B cell (primary cell): ENCODE measurements at regions not wholly inside any gene's neighbourhood (a gene's known extent, or its start where the extent isn't known, plus 50 kb on each side); places are given as distances from the start of the nearest gene placed in this dataset.

Source experiments
- ATAC-seq: fragments of 200-7000 bp; cut with Tn5 transposase; one replicate; pipeline ENCODE4 v1.10.0; 2021; ENCODE audit warnings: low read depth, mild to moderate bottlenecking, moderate number of reproducible peaks, moderate library complexity
- CTCF ChIA-PET: fragments of 350-600 bp; sonication (Branson Sonifier 250); formaldehyde crosslinking; loops from one replicate; lab custom pipeline; 2021; ENCODE audit warnings: antibody characterized with exemption, inconsistent platforms; lab: Charles Lee
- POLR2A ChIA-PET: fragments of 350-600 bp; sonication (Branson Sonifier 250); formaldehyde crosslinking; loops from one replicate; lab custom pipeline; 2021; ENCODE audit warnings: antibody characterized with exemption; lab: Charles Lee
- DNase-seq: peaks from one replicate; pipeline ENCODE4 v3.0.0; 2013
- H2AFZ ChIP-seq: 2 replicates; pipeline ENCODE4 v1.6.1; 2012; ENCODE audit warnings: mild to moderate bottlenecking, low read depth, low read length; ENCODE audit not compliant: insufficient read depth, poor library complexity, severe bottlenecking
- H3K27ac ChIP-seq, 2 donors: 1 replicate in 1 of 2; 2 replicates in 1 of 2; pipeline ENCODE4 v1.5.1; 2012 to 2013; ENCODE audit warnings: low read length in 2 of 2, mild to moderate bottlenecking in 2 of 2, moderate library complexity in 1 of 2
- H3K27me3 ChIP-seq, 4 experiments: fragments of 200-600 bp in 1 of 4; sonication (generic) in 1 of 4; replicated peaks in 1 of 4; 1 replicate in 2 of 4; 2 replicates in 2 of 4; pipeline versions ENCODE4 v1.6.1 to v1.7.0; 2013 to 2016; ENCODE audit warnings: low read length in 3 of 4, mild to moderate bottlenecking in 2 of 4, mixed read lengths in 1 of 4, moderate library complexity in 1 of 4; ENCODE audit not compliant: insufficient read depth in 4 of 4, control insufficient read depth in 3 of 4; ENCODE audit errors: control extremely low read depth in 1 of 4
- H3K36me3 ChIP-seq, 2 experiments: replicated peaks in 1 of 2; 1 replicate in 1 of 2; 2 replicates in 1 of 2; pipeline versions ENCODE4 v1.6.1 to v1.7.1; 2013; ENCODE audit warnings: low read length in 1 of 2; ENCODE audit not compliant: insufficient read depth in 2 of 2, control insufficient read depth in 1 of 2; ENCODE audit errors: control extremely low read depth in 1 of 2, extremely low read depth in 1 of 2
- H3K4me1 ChIP-seq, 2 donors: fragments of 200-600 bp in 1 of 2; sonication (generic) in 1 of 2; 1 replicate in 1 of 2; 2 replicates in 1 of 2; pipeline versions ENCODE4 v1.5.1 to v1.6.1; 2013 to 2017; ENCODE audit warnings: low read length in 2 of 2; ENCODE audit not compliant: control insufficient read depth in 2 of 2, insufficient read depth in 2 of 2
- H3K4me2 ChIP-seq: replicated peaks from 2 replicates; pipeline ENCODE3; 2012; ENCODE audit warnings: mild to moderate bottlenecking, low read depth, low read length; ENCODE audit not compliant: poor library complexity, severe bottlenecking
- H3K4me3 ChIP-seq, 5 experiments: fragments of 200-600 bp in 1 of 5; sonication (generic) in 1 of 5; 1 replicate in 3 of 5; 2 replicates in 2 of 5; pipeline versions ENCODE4 v1.5.1 to v1.7.0; 2011 to 2016; ENCODE audit warnings: low read length in 4 of 5, mild to moderate bottlenecking in 4 of 5, low read depth in 2 of 5, control low read depth in 1 of 5, moderate library complexity in 1 of 5; ENCODE audit not compliant: insufficient read depth in 1 of 5; ENCODE audit errors: control extremely low read depth in 1 of 5, extremely low read depth in 1 of 5
- H3K79me2 ChIP-seq: fragments of 200-600 bp; sonication (generic); one replicate; pipeline ENCODE4 v1.6.0; 2016; ENCODE audit warnings: low read length; ENCODE audit not compliant: control insufficient read depth, insufficient read depth
- H3K9ac ChIP-seq: fragments of 200-600 bp; sonication (generic); 2 replicates; pipeline ENCODE4 v1.6.1; 2017; ENCODE audit warnings: mild to moderate bottlenecking, low read length, moderate library complexity
- H3K9me3 ChIP-seq, 3 donors: one replicate each; pipeline versions ENCODE4 v1.6.1 to v1.7.1; 2013; ENCODE audit warnings: low read length in 2 of 3; ENCODE audit not compliant: control insufficient read depth in 2 of 3, insufficient read depth in 1 of 3; ENCODE audit errors: control extremely low read depth in 1 of 3
- H4K20me1 ChIP-seq: 2 replicates; pipeline ENCODE4 v1.6.0; 2012; ENCODE audit warnings: mild to moderate bottlenecking, low read length; ENCODE audit not compliant: insufficient read depth, control insufficient read depth, poor library complexity, severe bottlenecking
- H3K27ac Mint-ChIP-seq: one replicate; pipeline ENCODE4 v1.8.0; 2021; ENCODE audit warnings: mixed read lengths
- H3K27me3 Mint-ChIP-seq: one replicate; pipeline ENCODE4 v1.8.0; 2021; ENCODE audit warnings: mixed read lengths
- H3K4me1 Mint-ChIP-seq: one replicate; pipeline ENCODE4 v1.8.0; 2021; ENCODE audit warnings: mixed read lengths
- H3K4me3 Mint-ChIP-seq: one replicate; pipeline ENCODE4 v1.8.0; 2021; ENCODE audit warnings: mixed read lengths
- H3K9me3 Mint-ChIP-seq: one replicate; pipeline ENCODE4 v1.8.0; 2022; ENCODE audit warnings: mixed read lengths; ENCODE audit not compliant: insufficient read depth
- EZH2 ChIP-seq: IDR thresholded peaks from 2 replicates; pipeline ENCODE4 v1.6.1; 2012; ENCODE audit warnings: borderline replicate concordance, low read depth, mild to moderate bottlenecking, moderate library complexity, low read length; ENCODE audit not compliant: insufficient read depth, poor library complexity, severe bottlenecking
- WGBS: methylation state at CpG from one replicate; pipeline ENCODE4 v1.1.5; 2013; ENCODE audit warnings: missing lambda C conversion rate; ENCODE audit not compliant: insufficient coverage; 5-methylcytosine and 5-hydroxymethylcytosine counted together
- intact Hi-C: fragments of 100-400 bp; cut with micrococcal nuclease; formaldehyde crosslinking; loops from one replicate; pipeline ENCODE4 v1.10.0; 2022
- TF ChIP-seq, protein P1 (sequence below): fragments of 200-600 bp; IDR thresholded peaks from one replicate; pipeline ENCODE4 v1.8.0; 2022; ENCODE audit warnings: antibody characterized with exemption, mild to moderate bottlenecking

DNA sequence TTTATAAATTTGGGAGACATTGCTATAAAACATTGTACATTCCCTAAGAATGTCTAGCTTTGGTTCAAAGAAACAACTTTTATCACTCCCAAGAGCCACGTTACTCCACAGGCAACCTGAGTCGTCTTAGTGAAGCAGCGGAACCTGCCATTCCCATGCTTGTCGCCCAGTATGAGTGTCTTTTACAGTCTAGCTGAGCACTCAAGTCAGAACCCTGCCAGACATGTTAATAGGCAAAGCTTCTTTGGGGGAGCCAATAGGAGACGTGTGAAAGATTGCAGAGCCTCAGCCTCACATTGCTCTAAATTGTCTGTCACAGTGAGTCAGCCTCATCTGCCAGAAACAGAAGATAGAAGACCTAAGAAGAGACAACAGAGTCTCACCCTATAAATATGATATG lies 541.6 kb upstream of the FLRT2 start:
- Histone ChIP-seq H4K20me1 (no peaks in the 10 kb centered on the region), H3K27ac (no peak overlapping the region), H3K4me2 (no peak overlapping the region), H3K4me1 (no peaks in the 10 kb centered on the region), H3K9me3 (no peaks in the 10 kb centered on the region), H3K4me3 (no peak overlapping the region), H3K27me3 (no peaks in the 10 kb centered on the region), H3K79me2 (no peaks in the 10 kb centered on the region), H2AFZ (no peak overlapping the region), H3K36me3 (no peaks in the 10 kb centered on the region), H3K9ac (no peak overlapping the region)
- H3K9me3 Mint-ChIP-seq: peaks cover 4% of the 10 kb centered on the region
- POLR2A ChIA-PET: no interaction called here
- ATAC-seq (no peak), DNase-seq (no peak)
- no peaks in the 10 kb centered on the region for H3K27me3 Mint-ChIP-seq
- 89% methylated on average over 5 of the region's 5 CpGs for WGBS
- H3K27ac Mint-ChIP-seq: no peak overlapping the region
- intact Hi-C loops: no loop called here
- CTCF ChIA-PET: no interaction called here
- H3K4me3 Mint-ChIP-seq: no peak overlapping the region
- no peaks in the 10 kb centered on the region for H3K4me1 Mint-ChIP-seq
- no peak for TF ChIP-seq EZH2
- TF ChIP-seq, protein P1, sequence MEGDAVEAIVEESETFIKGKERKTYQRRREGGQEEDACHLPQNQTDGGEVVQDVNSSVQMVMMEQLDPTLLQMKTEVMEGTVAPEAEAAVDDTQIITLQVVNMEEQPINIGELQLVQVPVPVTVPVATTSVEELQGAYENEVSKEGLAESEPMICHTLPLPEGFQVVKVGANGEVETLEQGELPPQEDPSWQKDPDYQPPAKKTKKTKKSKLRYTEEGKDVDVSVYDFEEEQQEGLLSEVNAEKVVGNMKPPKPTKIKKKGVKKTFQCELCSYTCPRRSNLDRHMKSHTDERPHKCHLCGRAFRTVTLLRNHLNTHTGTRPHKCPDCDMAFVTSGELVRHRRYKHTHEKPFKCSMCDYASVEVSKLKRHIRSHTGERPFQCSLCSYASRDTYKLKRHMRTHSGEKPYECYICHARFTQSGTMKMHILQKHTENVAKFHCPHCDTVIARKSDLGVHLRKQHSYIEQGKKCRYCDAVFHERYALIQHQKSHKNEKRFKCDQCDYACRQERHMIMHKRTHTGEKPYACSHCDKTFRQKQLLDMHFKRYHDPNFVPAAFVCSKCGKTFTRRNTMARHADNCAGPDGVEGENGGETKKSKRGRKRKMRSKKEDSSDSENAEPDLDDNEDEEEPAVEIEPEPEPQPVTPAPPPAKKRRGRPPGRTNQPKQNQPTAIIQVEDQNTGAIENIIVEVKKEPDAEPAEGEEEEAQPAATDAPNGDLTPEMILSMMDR: no peak

DNA sequence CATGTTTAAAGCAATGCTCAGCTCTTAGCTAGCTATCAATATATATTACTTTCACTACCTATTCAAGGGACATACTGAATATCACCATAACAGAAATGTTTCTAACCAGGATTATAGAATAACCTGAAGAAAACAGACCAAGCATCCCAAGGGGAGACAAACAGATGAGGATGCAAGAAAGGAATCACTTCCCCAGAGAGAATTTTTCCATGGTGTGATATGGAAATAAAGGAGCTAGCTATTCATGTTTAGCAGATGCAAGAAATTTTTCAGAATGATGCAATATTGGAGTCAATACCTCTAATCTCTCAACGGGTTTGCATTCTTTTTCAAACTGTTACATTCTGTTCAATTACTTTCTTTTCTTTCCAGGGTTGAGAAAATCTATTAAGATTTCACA lies 538.9 kb upstream of the FLRT2 start:
- no CpG with 5 or more reads among the region's 1 CpG for WGBS
- POLR2A ChIA-PET: no interaction called here

More for the DNA sequence above, 538.9 kb upstream of the FLRT2 start:
- no peaks in the 10 kb centered on the region for H3K36me3 ChIP-seq
- no peak for TF ChIP-seq EZH2
- TF ChIP-seq, protein P1: no peak
- ATAC-seq (no peak), DNase-seq (no peak)
- no peak overlapping the region for H3K9ac ChIP-seq
- H3K4me2 ChIP-seq: no peak overlapping the region
- H3K27ac Mint-ChIP-seq: no peak overlapping the region
- no peaks in the 10 kb centered on the region for H3K79me2 ChIP-seq
- H4K20me1 ChIP-seq: no peaks in the 10 kb centered on the region
- no peaks in the 10 kb centered on the region for H3K4me1 ChIP-seq
- no peak overlapping the region for H3K4me3 ChIP-seq
- H3K4me3 Mint-ChIP-seq: no peak overlapping the region
- no peaks in the 10 kb centered on the region for H3K4me1 Mint-ChIP-seq
- H3K27me3 ChIP-seq: no peaks in the 10 kb centered on the region
- peaks cover 4% of the 10 kb centered on the region for H3K9me3 Mint-ChIP-seq
- no peak overlapping the region for H2AFZ ChIP-seq
- H3K27ac ChIP-seq: no peak overlapping the region
- intact Hi-C loops: no loop called here
- peaks cover 0 to 4% (median 0%) of the 10 kb centered on the region in 3 donors for H3K9me3 ChIP-seq
- no peaks in the 10 kb centered on the region for H3K27me3 Mint-ChIP-seq
- CTCF ChIA-PET: no interaction called here
